ENCODE measurements at regions not wholly inside any gene's neighbourhood (a gene's known extent, or its start where the extent isn't known, plus 50 kb on each side); places are given as distances from the start of the nearest gene placed in this dataset.

DNA sequence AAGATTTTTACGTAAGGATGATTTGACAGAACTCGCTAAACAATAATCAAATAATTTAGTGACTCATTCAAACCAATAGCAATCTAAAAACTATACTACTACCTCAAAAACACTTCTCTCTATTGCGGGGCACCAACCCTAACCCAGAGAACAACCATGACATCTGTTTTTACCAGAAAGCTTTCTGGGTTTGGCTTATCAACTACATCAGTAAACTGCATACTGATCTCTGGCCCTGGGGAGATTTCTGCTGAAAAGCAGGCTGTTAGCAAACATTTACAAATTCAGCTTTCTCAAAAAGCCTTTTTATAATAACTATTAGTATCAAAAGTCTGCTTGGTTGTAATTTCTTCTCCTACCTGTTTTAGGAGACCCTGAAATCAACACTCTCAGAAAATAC, 144.5 kb upstream of the ZWINT start:
- Mint-ChIP-seq H3K4me1 (ENCODE audit: low read depth) (no peaks in the 10 kb centered on the region), H3K4me3 (no peak overlapping the region), H3K9me3 (peaks cover 3% of the 10 kb centered on the region), H3K27ac (no peak overlapping the region), H3K36me3 (ENCODE audit: low read depth) (no peaks in the 10 kb centered on the region), H3K27me3 (no peaks in the 10 kb centered on the region)
- H3K4me1 ChIP-seq (ENCODE audit: insufficient read depth, low read length), result no peaks in the 10 kb centered on the region
- ChIA-PET POLR2A (no interaction called here), CTCF (no interaction called here)
- no peak overlapping the region for H3K27ac ChIP-seq (ENCODE audit: low read depth in 1 of 2, low read length in 2 of 2)
- no peaks in the 10 kb centered on the region for H3K27me3 ChIP-seq (ENCODE audit: control insufficient read depth in 1 of 2, insufficient read depth in 2 of 2, low read length in 2 of 2)
- ATAC-seq (ENCODE audit: poor library complexity), result no peak
- no peak overlapping the region for H3K4me3 ChIP-seq (ENCODE audit: low read length)
- H3K9me3 ChIP-seq (ENCODE audit: control insufficient read depth in 1 of 2, insufficient read depth in 1 of 2, low read length in 2 of 2), result peaks cover 0 to 5% of the 10 kb centered on the region in 2 experiments
- no peaks in the 10 kb centered on the region for H3K36me3 ChIP-seq (ENCODE audit: insufficient read depth, low read length)
- TF ChIP-seq, protein P1, sequence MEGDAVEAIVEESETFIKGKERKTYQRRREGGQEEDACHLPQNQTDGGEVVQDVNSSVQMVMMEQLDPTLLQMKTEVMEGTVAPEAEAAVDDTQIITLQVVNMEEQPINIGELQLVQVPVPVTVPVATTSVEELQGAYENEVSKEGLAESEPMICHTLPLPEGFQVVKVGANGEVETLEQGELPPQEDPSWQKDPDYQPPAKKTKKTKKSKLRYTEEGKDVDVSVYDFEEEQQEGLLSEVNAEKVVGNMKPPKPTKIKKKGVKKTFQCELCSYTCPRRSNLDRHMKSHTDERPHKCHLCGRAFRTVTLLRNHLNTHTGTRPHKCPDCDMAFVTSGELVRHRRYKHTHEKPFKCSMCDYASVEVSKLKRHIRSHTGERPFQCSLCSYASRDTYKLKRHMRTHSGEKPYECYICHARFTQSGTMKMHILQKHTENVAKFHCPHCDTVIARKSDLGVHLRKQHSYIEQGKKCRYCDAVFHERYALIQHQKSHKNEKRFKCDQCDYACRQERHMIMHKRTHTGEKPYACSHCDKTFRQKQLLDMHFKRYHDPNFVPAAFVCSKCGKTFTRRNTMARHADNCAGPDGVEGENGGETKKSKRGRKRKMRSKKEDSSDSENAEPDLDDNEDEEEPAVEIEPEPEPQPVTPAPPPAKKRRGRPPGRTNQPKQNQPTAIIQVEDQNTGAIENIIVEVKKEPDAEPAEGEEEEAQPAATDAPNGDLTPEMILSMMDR (IDR thresholded peaks at IDR 0.05), result no peak
- DNase-seq, result no peak
- intact Hi-C loops (cut with DNase I, micrococcal nuclease), result no loop called here

DNA sequence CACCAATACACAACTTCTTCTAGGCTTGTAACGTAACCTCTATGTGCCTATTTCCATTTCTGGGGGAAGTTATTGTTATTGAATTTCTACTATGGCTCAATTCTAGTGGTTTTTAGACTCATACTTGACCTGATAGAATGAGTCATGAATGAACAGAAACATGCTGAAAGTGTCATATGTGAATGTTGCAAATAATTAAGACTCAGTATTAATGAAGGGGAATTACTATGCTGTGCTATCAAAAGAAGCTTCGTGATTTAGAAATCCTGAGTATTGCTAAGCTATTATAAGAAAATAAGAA, 135.1 kb upstream of the ZWINT start:
- Histone ChIP-seq H3K27me3 (ENCODE audit: control insufficient read depth in 1 of 2, insufficient read depth in 2 of 2, low read length in 2 of 2) (no peaks in the 10 kb centered on the region), H3K4me1 (ENCODE audit: insufficient read depth, low read length) (no peaks in the 10 kb centered on the region), H3K9me3 (ENCODE audit: control insufficient read depth in 1 of 2, insufficient read depth in 1 of 2, low read length in 2 of 2) (no peaks in the 10 kb centered on the region), H3K4me3 (ENCODE audit: low read length) (no peak overlapping the region), H3K36me3 (ENCODE audit: insufficient read depth, low read length) (no peaks in the 10 kb centered on the region), H3K27ac (ENCODE audit: low read depth in 1 of 2, low read length in 2 of 2) (no peak overlapping the region)
- TF ChIP-seq, protein P1 (IDR thresholded peaks at IDR 0.05), result no peak
- Mint-ChIP-seq H3K36me3 (ENCODE audit: low read depth) (no peaks in the 10 kb centered on the region), H3K4me3 (no peak overlapping the region), H3K4me1 (ENCODE audit: low read depth) (no peaks in the 10 kb centered on the region), H3K27ac (no peak overlapping the region), H3K9me3 (peaks cover 2% of the 10 kb centered on the region), H3K27me3 (no peaks in the 10 kb centered on the region)
- POLR2A ChIA-PET, result no interaction called here
- intact Hi-C loops (cut with DNase I, micrococcal nuclease), result no loop called here
- ATAC-seq (ENCODE audit: poor library complexity), result no peak
- CTCF ChIA-PET, result no interaction called here
- DNase-seq, result no peak

DNA sequence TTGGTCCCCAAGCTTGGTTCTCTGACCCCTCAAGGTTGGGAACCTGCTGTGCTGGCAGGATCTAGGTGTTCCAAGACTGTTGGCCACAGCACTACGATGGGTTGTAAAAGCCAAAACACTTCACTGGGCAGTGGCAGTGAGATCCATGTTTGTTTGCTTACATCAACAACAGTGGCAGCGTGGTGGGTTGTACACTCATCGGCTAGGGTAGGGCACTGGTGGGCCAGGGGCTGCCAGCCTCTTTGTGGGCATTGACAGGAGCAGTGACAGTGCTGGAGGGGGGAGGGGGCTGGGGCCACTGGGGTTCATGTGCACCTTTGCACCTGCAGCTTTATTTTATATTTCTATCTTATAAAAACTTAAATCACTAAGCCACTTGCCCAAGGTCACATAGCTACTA, 126.7 kb upstream of the ZWINT start:
- ATAC-seq (ENCODE audit: poor library complexity) (no peak), DNase-seq (no peak)
- no peaks in the 10 kb centered on the region for H3K27me3 ChIP-seq (ENCODE audit: control insufficient read depth in 1 of 2, insufficient read depth in 2 of 2, low read length in 2 of 2)
- Mint-ChIP-seq H3K27ac (no peak overlapping the region), H3K36me3 (ENCODE audit: low read depth) (no peaks in the 10 kb centered on the region), H3K27me3 (no peaks in the 10 kb centered on the region), H3K4me1 (ENCODE audit: low read depth) (no peaks in the 10 kb centered on the region), H3K9me3 (peaks cover 19% of the 10 kb centered on the region), H3K4me3 (no peak overlapping the region)
- intact Hi-C loops (cut with DNase I, micrococcal nuclease), result no loop called here
- H3K4me1 ChIP-seq (ENCODE audit: insufficient read depth, low read length), result no peaks in the 10 kb centered on the region
- TF ChIP-seq, protein P1 (IDR thresholded peaks at IDR 0.05), result no peak
- ChIA-PET POLR2A (no interaction called here), CTCF (no interaction called here)
- no peaks in the 10 kb centered on the region for H3K36me3 ChIP-seq (ENCODE audit: insufficient read depth, low read length)
- no peaks in the 10 kb centered on the region for H3K9me3 ChIP-seq (ENCODE audit: control insufficient read depth in 1 of 2, insufficient read depth in 1 of 2, low read length in 2 of 2)
- no peak overlapping the region for H3K27ac ChIP-seq (ENCODE audit: low read depth in 1 of 2, low read length in 2 of 2)
- H3K4me3 ChIP-seq (ENCODE audit: low read length), result no peak overlapping the region

Data from CD4-positive, alpha-beta T cell (primary cell).